OCI-LY1 (cell line): ENCODE measurements at regions not wholly inside any gene's neighbourhood (a gene's known extent, or its start where the extent isn't known, plus 50 kb on each side); places are given as distances from the start of the nearest gene placed in this dataset.

Experiments
- EZH2 ChIP-seq: fragments of 200-600 bp; sonication (generic), shearing (Covaris generic); IDR thresholded peaks from 2 replicates; pipeline ENCODE4 v1.8.0; 2017; ENCODE audit warnings: borderline replicate concordance, mixed run types, mild to moderate bottlenecking, antibody characterized with exemption, low read length, moderate library complexity, mixed read lengths
- TF ChIP-seq, protein P1 (sequence below): fragments of 200-600 bp; sonication (generic), shearing (Covaris generic); IDR thresholded peaks from 2 replicates; pipeline ENCODE4 v1.5.1; 2017; ENCODE audit warnings: mild to moderate bottlenecking, antibody characterized with exemption, low read length, moderate library complexity, mixed read lengths

DNA sequence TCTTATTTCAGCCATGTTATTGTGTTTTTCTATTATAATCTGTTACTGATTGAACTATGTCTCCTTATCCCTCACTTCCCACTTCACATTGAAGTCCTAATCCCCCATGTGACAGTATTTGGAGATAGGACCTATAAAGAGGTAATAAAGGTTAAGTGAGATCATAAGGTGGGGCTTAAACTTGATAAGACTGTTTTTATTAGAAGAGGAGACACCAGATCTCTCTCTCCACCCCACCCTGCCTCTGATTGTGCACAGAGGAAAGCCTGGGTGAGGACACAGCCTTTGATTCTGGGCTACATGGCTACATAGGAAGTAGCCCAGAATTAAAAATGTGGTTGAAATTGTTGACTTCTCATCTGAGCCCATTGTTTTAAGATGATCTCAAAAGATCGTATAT is 414.7 kb downstream of the SLC16A7 start:
- TF ChIP-seq, protein P1, sequence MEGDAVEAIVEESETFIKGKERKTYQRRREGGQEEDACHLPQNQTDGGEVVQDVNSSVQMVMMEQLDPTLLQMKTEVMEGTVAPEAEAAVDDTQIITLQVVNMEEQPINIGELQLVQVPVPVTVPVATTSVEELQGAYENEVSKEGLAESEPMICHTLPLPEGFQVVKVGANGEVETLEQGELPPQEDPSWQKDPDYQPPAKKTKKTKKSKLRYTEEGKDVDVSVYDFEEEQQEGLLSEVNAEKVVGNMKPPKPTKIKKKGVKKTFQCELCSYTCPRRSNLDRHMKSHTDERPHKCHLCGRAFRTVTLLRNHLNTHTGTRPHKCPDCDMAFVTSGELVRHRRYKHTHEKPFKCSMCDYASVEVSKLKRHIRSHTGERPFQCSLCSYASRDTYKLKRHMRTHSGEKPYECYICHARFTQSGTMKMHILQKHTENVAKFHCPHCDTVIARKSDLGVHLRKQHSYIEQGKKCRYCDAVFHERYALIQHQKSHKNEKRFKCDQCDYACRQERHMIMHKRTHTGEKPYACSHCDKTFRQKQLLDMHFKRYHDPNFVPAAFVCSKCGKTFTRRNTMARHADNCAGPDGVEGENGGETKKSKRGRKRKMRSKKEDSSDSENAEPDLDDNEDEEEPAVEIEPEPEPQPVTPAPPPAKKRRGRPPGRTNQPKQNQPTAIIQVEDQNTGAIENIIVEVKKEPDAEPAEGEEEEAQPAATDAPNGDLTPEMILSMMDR: no peak
- no peak for TF ChIP-seq EZH2
